IMR-90 (cell line): ENCODE measurements at regions not wholly inside any gene's neighbourhood (a gene's known extent, or its start where the extent isn't known, plus 50 kb on each side); places are given as distances from the start of the nearest gene placed in this dataset.

Source experiments
- ATAC-seq: fragments of 200-7000 bp; cut with Tn5 transposase; 2 replicates; pipeline ENCODE4 v1.9.1; 2020; ENCODE audit warnings: low read depth, mild to moderate bottlenecking, moderate library complexity
- BruUV-seq: library from RNA; stranded (reverse); fragments of 400-500 nt; replicated peaks from 2 replicates; lab custom pipeline; 2021; lab: Mats Ljungman, UMichigan
- CTCF ChIA-PET: fragments of 300-600 bp; formaldehyde crosslinking; extraction: SDS; loops from one replicate; lab custom pipeline; 2021; ENCODE audit warnings: antibody characterized with exemption; lab: Yijun Ruan, JAX
- POLR2A ChIA-PET: fragments of 300-600 bp; sonication (Branson Sonifier 250); formaldehyde crosslinking; loops from one replicate; lab custom pipeline; 2022; ENCODE audit warnings: antibody characterized with exemption; ENCODE audit not compliant: unreplicated experiment; lab: Charles Lee
- DNase-seq: peaks from one replicate; pipeline ENCODE4 v3.0.0; 2013
- H2AFZ ChIP-seq: replicated peaks from 2 replicates; pipeline ENCODE3; 2013; ENCODE audit warnings: low read length, mild to moderate bottlenecking; ENCODE audit not compliant: poor library complexity
- H2AK5ac ChIP-seq: 2 replicates; pipeline ENCODE4 v1.6.1; 2013; ENCODE audit warnings: low read depth, low read length, inconsistent platforms
- H2AK9ac ChIP-seq: replicated peaks from 2 replicates; pipeline ENCODE3; 2013; ENCODE audit warnings: mild to moderate bottlenecking, low read depth, low read length, moderate library complexity; ENCODE audit not compliant: poor library complexity
- H2BK120ac ChIP-seq: 2 replicates; pipeline ENCODE4 v1.6.1; 2013; ENCODE audit warnings: low read depth, low read length, inconsistent platforms
- H2BK15ac ChIP-seq: 3 replicates; pipeline ENCODE4 v1.6.1; 2013; ENCODE audit warnings: low read depth, low read length, inconsistent platforms
- H2BK20ac ChIP-seq: 2 replicates; pipeline ENCODE4 v1.6.1; 2013; ENCODE audit warnings: low read depth, mild to moderate bottlenecking, inconsistent platforms, low read length, moderate library complexity
- H2BK5ac ChIP-seq: 2 replicates; pipeline ENCODE4 v1.6.1; 2013; ENCODE audit warnings: mild to moderate bottlenecking, low read depth, low read length, inconsistent platforms; ENCODE audit not compliant: poor library complexity, severe bottlenecking
- H3K14ac ChIP-seq: replicated peaks from 2 replicates; pipeline ENCODE4 v1.6.1; 2013; ENCODE audit warnings: low read depth, low read length, inconsistent platforms
- H3K18ac ChIP-seq: 2 replicates; pipeline ENCODE4 v1.6.1; 2013; ENCODE audit warnings: low read depth, low read length, control low read depth
- H3K23ac ChIP-seq: 2 replicates; pipeline ENCODE4 v1.6.1; 2013; ENCODE audit warnings: low read depth, low read length, inconsistent platforms
- H3K27ac ChIP-seq: 2 replicates; pipeline ENCODE4 v1.5.1; 2013; ENCODE audit warnings: mild to moderate bottlenecking, control low read depth, low read length; ENCODE audit not compliant: insufficient read depth
- H3K27me3 ChIP-seq: 2 replicates; pipeline ENCODE4 v1.6.1; 2013; ENCODE audit warnings: low read length; ENCODE audit not compliant: control insufficient read depth, insufficient read depth
- H3K36me3 ChIP-seq: 2 replicates; pipeline ENCODE4 v1.6.1; 2013; ENCODE audit warnings: low read length, mixed read lengths; ENCODE audit not compliant: control insufficient read depth, insufficient read depth
- H3K4ac ChIP-seq: 2 replicates; pipeline ENCODE4 v1.6.1; 2013; ENCODE audit warnings: low read depth, low read length, inconsistent platforms
- H3K4me1 ChIP-seq: 2 replicates; pipeline ENCODE4 v1.6.1; 2013; ENCODE audit warnings: low read length, mixed read lengths; ENCODE audit not compliant: control insufficient read depth, insufficient read depth
- H3K4me2 ChIP-seq: 2 replicates; pipeline ENCODE4 v1.6.1; 2013; ENCODE audit warnings: low read depth, mild to moderate bottlenecking, control low read depth, low read length, moderate library complexity
- H3K4me3 ChIP-seq: 2 replicates; pipeline ENCODE4 v1.5.1; 2013; ENCODE audit warnings: low read depth, mild to moderate bottlenecking, control low read depth, low read length, moderate library complexity; ENCODE audit not compliant: insufficient read depth
- H3K56ac ChIP-seq: 2 replicates; pipeline ENCODE4 v1.6.1; 2013; ENCODE audit warnings: low read length, inconsistent platforms; ENCODE audit not compliant: insufficient read depth; ENCODE audit errors: extremely low read depth
- H3K79me1 ChIP-seq, 2 experiments: 2 replicates each; pipeline ENCODE4 v1.6.1; 2013; ENCODE audit warnings: low read length in 2 of 2, inconsistent platforms in 1 of 2, low read depth in 1 of 2
- H3K9ac ChIP-seq: 2 replicates; pipeline ENCODE4 v1.6.1; 2013; ENCODE audit warnings: low read depth, low read length, control low read depth
- H3K9me1 ChIP-seq: 2 replicates; pipeline ENCODE4 v1.6.1; 2013; ENCODE audit warnings: low read length, inconsistent platforms; ENCODE audit not compliant: insufficient read depth
- H3K9me3 ChIP-seq: 2 replicates; pipeline ENCODE4 v1.6.1; 2013; ENCODE audit warnings: low read length; ENCODE audit not compliant: control insufficient read depth, insufficient read depth
- H4K20me1 ChIP-seq: 2 replicates; pipeline ENCODE4 v1.6.1; 2013; ENCODE audit warnings: low read length, inconsistent platforms; ENCODE audit not compliant: insufficient read depth
- H4K5ac ChIP-seq: 2 replicates; pipeline ENCODE4 v1.6.1; 2013; ENCODE audit warnings: mild to moderate bottlenecking, low read depth, low read length, control low read depth
- H4K8ac ChIP-seq, 2 experiments: 2 replicates each; pipeline ENCODE4 v1.6.1; 2013; ENCODE audit warnings: low read depth in 2 of 2, low read length in 2 of 2, control low read depth in 1 of 2, inconsistent platforms in 1 of 2
- H4K91ac ChIP-seq: 2 replicates; pipeline ENCODE4 v1.6.1; 2013; ENCODE audit warnings: low read depth, low read length, inconsistent platforms; ENCODE audit not compliant: insufficient read depth
- MXI1 ChIP-seq: IDR thresholded peaks from 2 replicates; pipeline ENCODE4 v1.6.1; 2012; ENCODE audit warnings: low read depth, mild to moderate bottlenecking, low read length, moderate library complexity, borderline replicate concordance
- RFX5 ChIP-seq: IDR thresholded peaks from 2 replicates; pipeline ENCODE4 v1.8.0; 2012; ENCODE audit warnings: low read depth, mild to moderate bottlenecking, low read length, moderate library complexity
- WGBS, 2 experiments: methylation state at CpG; one replicate each; pipeline versions ENCODE4 v1.1.5 to v1.1.7; 2013; ENCODE audit warnings: missing lambda C conversion rate in 2 of 2; ENCODE audit not compliant: insufficient read length in 1 of 2; ENCODE audit errors: extremely low coverage in 2 of 2; 5-methylcytosine and 5-hydroxymethylcytosine counted together
- dilution Hi-C: fragments of 300-500 bp; cut with HindIII; formaldehyde crosslinking; loops from one replicate; pipeline ENCODE4 v1.14.3; 2018; ENCODE audit warnings: low sequenced_read_pairs; ENCODE audit not compliant: unreplicated experiment
- in situ Hi-C: fragments of 300-500 bp; cut with MboI; formaldehyde crosslinking; loops from 3 replicates; pipeline ENCODE4 v1.14.3; 2019; ENCODE audit warnings: low sequenced_read_pairs, inconsistent platforms, mixed read lengths
- intact Hi-C: fragments of 100-400 bp; cut with micrococcal nuclease; formaldehyde crosslinking; loops from 2 replicates; pipeline ENCODE4 v1.10.0; 2022

DNA sequence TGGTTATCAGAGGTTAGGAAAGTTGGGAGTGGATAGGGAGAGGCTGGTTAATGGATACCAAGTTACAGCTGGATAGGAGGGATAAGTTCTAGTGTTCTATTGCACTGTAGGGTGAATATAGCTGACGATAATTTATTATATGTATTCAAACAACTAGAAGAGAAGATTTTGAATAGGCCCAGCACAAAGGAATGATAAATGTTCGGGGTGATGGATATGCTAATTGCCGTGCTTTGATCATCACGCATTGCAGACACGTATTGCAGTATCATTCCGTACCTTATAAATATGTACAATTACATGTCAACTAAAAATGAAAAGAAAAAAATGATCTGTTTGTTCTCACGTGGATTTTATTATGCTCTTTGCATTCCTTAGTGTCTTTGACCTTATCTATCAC, 369.2 kb upstream of the PKDCC start:
- Histone ChIP-seq H3K4me3 (no peak overlapping the region), H2AK9ac (no peak overlapping the region), H3K4me1 (no peaks in the 10 kb centered on the region), H3K9ac (no peak overlapping the region), H3K9me3 (no peaks in the 10 kb centered on the region), H3K56ac (no peak overlapping the region), H3K27me3 (no peaks in the 10 kb centered on the region), H3K9me1 (no peaks in the 10 kb centered on the region), H3K79me1 (no peaks in the 10 kb centered on the region), H4K5ac (no peak overlapping the region), H2BK120ac (no peak overlapping the region), H4K20me1 (no peaks in the 10 kb centered on the region), H2AFZ (no peak overlapping the region), H3K4ac (no peak overlapping the region), H3K23ac (no peak overlapping the region), H4K8ac (no peak overlapping the region), H4K91ac (no peak overlapping the region), H2BK15ac (no peak overlapping the region), H2BK5ac (no peak overlapping the region), H2BK20ac (no peak overlapping the region), H3K14ac (no peak overlapping the region), H3K4me2 (no peak overlapping the region), H3K18ac (no peak overlapping the region), H3K27ac (no peak overlapping the region), H3K36me3 (no peaks in the 10 kb centered on the region), H2AK5ac (no peak overlapping the region)
- in situ Hi-C loops (no loop called here), dilution Hi-C loops (no loop called here), intact Hi-C loops (no loop called here)
- CTCF ChIA-PET, result no interaction called here
- TF ChIP-seq MXI1 (no peak), RFX5 (no peak)
- DNase-seq, result no peak
- WGBS, 2 experiments, result no CpG with 5 or more reads among the region's 7 CpGs
- no TSS peak for BruUV-seq
- no peak for ATAC-seq
- POLR2A ChIA-PET, result no interaction called here
